ENCODE measurements at regions not wholly inside any gene's neighbourhood (a gene's known extent, or its start where the extent isn't known, plus 50 kb on each side); places are given as distances from the start of the nearest gene placed in this dataset.

DNA sequence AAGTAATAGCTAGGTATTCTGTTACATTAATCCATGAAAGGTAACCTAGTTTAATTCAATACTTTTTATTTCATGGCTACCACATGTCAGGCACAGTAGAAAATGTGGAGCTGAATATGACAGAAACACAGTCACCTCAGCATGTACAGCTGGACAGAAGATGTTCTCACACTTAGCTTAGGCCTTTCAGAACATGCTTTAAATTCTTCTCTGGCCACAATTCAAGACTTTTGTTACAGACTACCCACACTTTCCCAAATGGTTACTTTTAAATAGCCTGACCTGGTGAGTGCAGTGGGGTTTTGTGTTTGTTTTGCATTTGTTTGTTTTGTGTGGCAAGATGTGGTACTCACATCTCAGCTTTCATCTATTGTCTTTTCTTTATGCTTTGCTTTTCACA is 1079.5 kb downstream of the IGSF11 start:
- no peak for DNase-seq
- no peak for TF ChIP-seq EP300 (IDR thresholded peaks at IDR 0.05; ENCODE audit: low read depth)
- TF ChIP-seq, protein P1, sequence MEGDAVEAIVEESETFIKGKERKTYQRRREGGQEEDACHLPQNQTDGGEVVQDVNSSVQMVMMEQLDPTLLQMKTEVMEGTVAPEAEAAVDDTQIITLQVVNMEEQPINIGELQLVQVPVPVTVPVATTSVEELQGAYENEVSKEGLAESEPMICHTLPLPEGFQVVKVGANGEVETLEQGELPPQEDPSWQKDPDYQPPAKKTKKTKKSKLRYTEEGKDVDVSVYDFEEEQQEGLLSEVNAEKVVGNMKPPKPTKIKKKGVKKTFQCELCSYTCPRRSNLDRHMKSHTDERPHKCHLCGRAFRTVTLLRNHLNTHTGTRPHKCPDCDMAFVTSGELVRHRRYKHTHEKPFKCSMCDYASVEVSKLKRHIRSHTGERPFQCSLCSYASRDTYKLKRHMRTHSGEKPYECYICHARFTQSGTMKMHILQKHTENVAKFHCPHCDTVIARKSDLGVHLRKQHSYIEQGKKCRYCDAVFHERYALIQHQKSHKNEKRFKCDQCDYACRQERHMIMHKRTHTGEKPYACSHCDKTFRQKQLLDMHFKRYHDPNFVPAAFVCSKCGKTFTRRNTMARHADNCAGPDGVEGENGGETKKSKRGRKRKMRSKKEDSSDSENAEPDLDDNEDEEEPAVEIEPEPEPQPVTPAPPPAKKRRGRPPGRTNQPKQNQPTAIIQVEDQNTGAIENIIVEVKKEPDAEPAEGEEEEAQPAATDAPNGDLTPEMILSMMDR (IDR thresholded peaks at IDR 0.05): no peak
- TF ChIP-seq POLR2AphosphoS5 (IDR thresholded peaks at IDR 0.05): no peak
- TF ChIP-seq POLR2A (IDR thresholded peaks at IDR 0.05): no peak
- H3K27me3 ChIP-seq: no peaks in the 10 kb centered on the region
- in situ Hi-C loops (cut with MboI; ENCODE audit: low pct_ligation_motif_present in 1 of 4, low pct_unique_long_range_greater_than_20kb in 1 of 4, low sequenced_read_pairs in 3 of 4): no loop called here
- H3K4me3 ChIP-seq: no peak overlapping the region
- no peaks in the 10 kb centered on the region for H3K9me3 ChIP-seq
- no peaks in the 10 kb centered on the region for H3K36me3 ChIP-seq
- intact Hi-C loops (cut with DNase I; ENCODE audit: low total_unique reads): no loop called here
- no peak overlapping the region for H3K27ac ChIP-seq
- no peaks in the 10 kb centered on the region for H3K4me1 ChIP-seq

DNA sequence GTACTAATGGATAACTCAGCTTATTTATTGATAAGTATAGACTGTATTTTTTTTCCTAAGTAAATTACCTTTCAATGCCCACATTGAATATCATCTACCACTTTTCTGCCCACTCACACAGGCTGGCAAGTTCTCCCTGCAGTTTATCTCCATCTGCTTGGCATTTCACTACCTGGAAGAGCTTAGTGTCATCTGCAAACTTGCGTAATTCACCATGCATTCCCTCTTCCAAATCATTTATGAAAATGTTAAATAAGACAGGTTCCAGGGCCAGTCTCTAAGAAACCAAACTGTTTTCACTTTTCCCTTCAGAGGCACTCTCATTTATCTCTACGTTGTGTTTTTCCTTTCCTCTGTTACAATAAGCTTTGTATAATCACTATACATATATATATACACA is 1076.6 kb downstream of the IGSF11 start:
- Histone ChIP-seq H3K4me3 (no peak overlapping the region), H3K36me3 (no peaks in the 10 kb centered on the region), H3K27me3 (no peaks in the 10 kb centered on the region), H3K9me3 (no peaks in the 10 kb centered on the region), H3K4me1 (no peaks in the 10 kb centered on the region), H3K27ac (no peak overlapping the region)
- 77 to 78% methylated on average over 2 of the region's 2 CpGs for WGBS, 2 donors (ENCODE audit: low coverage in 1 of 2)
- intact Hi-C loops (cut with DNase I; ENCODE audit: low total_unique reads): no loop called here
- in situ Hi-C loops (cut with MboI; ENCODE audit: low pct_ligation_motif_present in 1 of 4, low pct_unique_long_range_greater_than_20kb in 1 of 4, low sequenced_read_pairs in 3 of 4): no loop called here
- DNase-seq: no peak
- TF ChIP-seq, protein P1 (IDR thresholded peaks at IDR 0.05): no peak
- TF ChIP-seq EP300 (IDR thresholded peaks at IDR 0.05; ENCODE audit: low read depth) (no peak), POLR2AphosphoS5 (IDR thresholded peaks at IDR 0.05) (no peak), POLR2A (IDR thresholded peaks at IDR 0.05) (no peak)

DNA sequence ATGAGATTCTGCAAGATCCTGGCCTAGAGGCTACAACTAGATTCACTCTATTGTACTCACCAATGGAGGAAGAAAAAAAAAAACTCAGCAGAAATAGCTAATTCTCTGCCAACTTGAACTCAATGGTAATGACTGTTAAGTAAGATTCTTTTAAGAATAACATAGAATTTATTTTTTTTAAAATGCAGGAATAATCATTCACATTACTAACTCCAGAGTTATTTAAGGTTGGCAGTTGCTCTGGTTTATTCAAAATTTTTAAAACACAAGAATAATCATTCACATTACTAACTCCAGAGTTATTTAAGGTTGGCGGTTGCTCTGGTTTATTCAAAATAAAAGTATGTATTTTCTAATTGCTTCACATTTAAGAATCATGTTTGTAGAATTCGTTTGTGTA is 1071.9 kb downstream of the IGSF11 start:
- H3K9me3 ChIP-seq: no peaks in the 10 kb centered on the region
- in situ Hi-C loops (cut with MboI; ENCODE audit: low pct_ligation_motif_present in 1 of 4, low pct_unique_long_range_greater_than_20kb in 1 of 4, low sequenced_read_pairs in 3 of 4): no loop called here
- WGBS, 2 donors (ENCODE audit: low coverage in 1 of 2): 39 to 62% methylated on average over 2 of the region's 2 CpGs
- H3K27ac ChIP-seq: no peak overlapping the region
- no peaks in the 10 kb centered on the region for H3K36me3 ChIP-seq
- H3K4me3 ChIP-seq: no peak overlapping the region
- H3K4me1 ChIP-seq: no peaks in the 10 kb centered on the region
- no peaks in the 10 kb centered on the region for H3K27me3 ChIP-seq
- no peak for DNase-seq
- intact Hi-C loops (cut with DNase I; ENCODE audit: low total_unique reads): no loop called here
- TF ChIP-seq POLR2A (IDR thresholded peaks at IDR 0.05): no peak
- TF ChIP-seq EP300 (IDR thresholded peaks at IDR 0.05; ENCODE audit: low read depth): no peak
- no peak for TF ChIP-seq POLR2AphosphoS5 (IDR thresholded peaks at IDR 0.05)
- TF ChIP-seq, protein P1 (IDR thresholded peaks at IDR 0.05): no peak

DNA sequence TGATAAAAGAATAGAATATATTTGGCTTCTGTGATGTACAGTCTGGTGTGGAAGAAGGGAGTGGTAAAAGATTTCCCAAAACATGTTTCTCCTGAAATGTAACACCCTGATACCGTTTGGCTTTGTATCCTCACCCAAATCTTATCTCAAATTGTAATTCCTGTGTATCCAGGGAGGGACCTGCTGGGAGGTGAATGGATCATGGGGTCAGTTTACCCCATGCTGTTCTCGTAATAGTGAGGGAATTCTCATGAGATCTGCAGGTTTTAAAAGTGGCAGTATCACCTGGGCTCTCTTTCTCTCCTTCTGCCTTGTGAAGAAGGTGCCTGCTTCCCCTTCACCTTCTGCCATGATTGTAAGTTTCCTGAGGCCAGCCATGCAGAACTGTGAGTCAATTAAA is 1070.8 kb downstream of the IGSF11 start:
- in situ Hi-C loops (cut with MboI; ENCODE audit: low pct_ligation_motif_present in 1 of 4, low pct_unique_long_range_greater_than_20kb in 1 of 4, low sequenced_read_pairs in 3 of 4): no loop called here
- Histone ChIP-seq H3K9me3 (no peaks in the 10 kb centered on the region), H3K4me1 (no peaks in the 10 kb centered on the region), H3K36me3 (no peaks in the 10 kb centered on the region), H3K4me3 (no peak overlapping the region), H3K27me3 (no peaks in the 10 kb centered on the region), H3K27ac (no peak overlapping the region)
- intact Hi-C loops (cut with DNase I; ENCODE audit: low total_unique reads): no loop called here
- WGBS, 2 donors (ENCODE audit: low coverage in 1 of 2): 50 to 56% methylated on average over 2 of the region's 2 CpGs
- no peak for DNase-seq
- TF ChIP-seq EP300 (IDR thresholded peaks at IDR 0.05; ENCODE audit: low read depth) (no peak), POLR2AphosphoS5 (IDR thresholded peaks at IDR 0.05) (no peak), POLR2A (IDR thresholded peaks at IDR 0.05) (no peak)
- TF ChIP-seq, protein P1 (IDR thresholded peaks at IDR 0.05): no peak

Measured in transverse colon (tissue), 4 donors.